Activated CD8-positive, alpha-beta T cell treated with anti-CD3 and anti-CD28 coated beads, Interleukin-2, amount 10 ng/mL, durations not matched to agents 7 days and 5 days (primary cell): ENCODE measurements at regions not wholly inside any gene's neighbourhood (a gene's known extent, or its start where the extent isn't known, plus 50 kb on each side); places are given as distances from the start of the nearest gene placed in this dataset.
"Not testable (repeated sequence)": the region's sequence is repeated elsewhere in the genome, so short reads cannot be mapped to it uniquely, and the experiment has no call there.

ENCODE experiments used
- ATAC-seq: fragments of 150-1000 bp; cut with Tn5 transposase; one replicate; pipeline ENCODE4 v1.10.0; 2021; ENCODE audit warnings: moderate library complexity
- CTCF ChIA-PET: fragments of 350-600 bp; sonication (Branson Sonifier 250); formaldehyde crosslinking; loops from one replicate; lab custom pipeline; 2021; ENCODE audit warnings: antibody characterized with exemption; lab: Charles Lee
- POLR2A ChIA-PET: fragments of 350-600 bp; sonication (Branson Sonifier 250); formaldehyde crosslinking; loops from one replicate; lab custom pipeline; 2021; ENCODE audit warnings: antibody characterized with exemption; lab: Charles Lee
- DNase-seq: peaks from one replicate; pipeline ENCODE4 v3.0.0-alpha.2; 2020
- H3K27ac Mint-ChIP-seq: one replicate; pipeline ENCODE4 v1.8.0; 2021; ENCODE audit warnings: mild to moderate bottlenecking, mixed read lengths
- H3K27me3 Mint-ChIP-seq: one replicate; pipeline ENCODE4 v1.8.0; 2021; ENCODE audit warnings: low read depth, mixed read lengths
- H3K36me3 Mint-ChIP-seq: one replicate; pipeline ENCODE4 v1.8.0; 2021; ENCODE audit warnings: low read depth, mixed read lengths
- H3K4me1 Mint-ChIP-seq: one replicate; pipeline ENCODE4 v1.8.0; 2021; ENCODE audit warnings: low read depth, mixed read lengths
- H3K4me3 Mint-ChIP-seq: one replicate; pipeline ENCODE4 v1.8.0; 2021; ENCODE audit warnings: mild to moderate bottlenecking, mixed read lengths
- H3K9me3 Mint-ChIP-seq: one replicate; pipeline ENCODE4 v1.8.0; 2022; ENCODE audit warnings: mixed read lengths; ENCODE audit not compliant: insufficient read depth

GRCh38 chr9:65465246-65465895, 180.4 kb upstream of the FOXD4L5 start:
- H3K27me3 Mint-ChIP-seq, CTCF ChIA-PET, H3K36me3 Mint-ChIP-seq, DNase-seq, H3K27ac Mint-ChIP-seq, ATAC-seq, H3K4me1 Mint-ChIP-seq, H3K4me3 Mint-ChIP-seq, POLR2A ChIA-PET: not testable (repeated sequence)
- H3K9me3 Mint-ChIP-seq, result peaks cover 15% of the 10 kb centered on the region

- peaks cover 23% of the 10 kb centered on the region for H3K9me3 Mint-ChIP-seq
- POLR2A ChIA-PET, CTCF ChIA-PET, ATAC-seq, H3K27ac Mint-ChIP-seq, H3K36me3 Mint-ChIP-seq, H3K27me3 Mint-ChIP-seq, H3K4me3 Mint-ChIP-seq, DNase-seq, H3K4me1 Mint-ChIP-seq: not testable (repeated sequence)
Observed at GRCh38 chr9:65462476-65462875, 177.5 kb upstream of the FOXD4L5 start.

GRCh38 chr9:65459756-65460320, 174.8 kb upstream of the FOXD4L5 start:
- ChIA-PET POLR2A (no interaction called here), CTCF (no interaction called here)
- ATAC-seq (no peak), DNase-seq (no peak)
- no peak overlapping the region for H3K4me3 Mint-ChIP-seq
- peaks cover 33% of the 10 kb centered on the region for H3K9me3 Mint-ChIP-seq
- H3K27ac Mint-ChIP-seq, result no peak overlapping the region
- H3K27me3 Mint-ChIP-seq, result no peaks in the 10 kb centered on the region
- no peaks in the 10 kb centered on the region for H3K36me3 Mint-ChIP-seq
- H3K4me1 Mint-ChIP-seq, result no peaks in the 10 kb centered on the region

- POLR2A ChIA-PET, result no interaction called here
- H3K4me3 Mint-ChIP-seq, result no peak overlapping the region
- CTCF ChIA-PET, result no interaction called here
- ATAC-seq (no peak), DNase-seq (no peak)
- no peaks in the 10 kb centered on the region for H3K36me3 Mint-ChIP-seq
- no peak overlapping the region for H3K27ac Mint-ChIP-seq
- H3K27me3 Mint-ChIP-seq, result no peaks in the 10 kb centered on the region
- H3K9me3 Mint-ChIP-seq, result peaks cover 28% of the 10 kb centered on the region
- no peaks in the 10 kb centered on the region for H3K4me1 Mint-ChIP-seq
Observed at GRCh38 chr9:65458992-65459391, 174.0 kb upstream of the FOXD4L5 start.

GRCh38 chr9:65458465-65458864, 173.5 kb upstream of the FOXD4L5 start:
- ATAC-seq (no peak), DNase-seq (no peak)
- CTCF ChIA-PET, result no interaction called here
- Mint-ChIP-seq H3K4me1 (no peaks in the 10 kb centered on the region), H3K36me3 (no peaks in the 10 kb centered on the region), H3K4me3 (no peak overlapping the region), H3K27me3 (no peaks in the 10 kb centered on the region), H3K9me3 (peaks cover 27% of the 10 kb centered on the region), H3K27ac (no peak overlapping the region)
- POLR2A ChIA-PET, result no interaction called here

GRCh38 chr9:65456991-65457390, 172.0 kb upstream of the FOXD4L5 start:
- H3K4me1 Mint-ChIP-seq, POLR2A ChIA-PET, H3K4me3 Mint-ChIP-seq, DNase-seq, ATAC-seq, H3K36me3 Mint-ChIP-seq, H3K27ac Mint-ChIP-seq, CTCF ChIA-PET, H3K27me3 Mint-ChIP-seq: not testable (repeated sequence)
- H3K9me3 Mint-ChIP-seq, result peaks cover 22% of the 10 kb centered on the region

GRCh38 chr9:65455751-65456647, 171.0 kb upstream of the FOXD4L5 start:
- H3K27me3 Mint-ChIP-seq, DNase-seq, H3K27ac Mint-ChIP-seq, ATAC-seq, POLR2A ChIA-PET, H3K4me1 Mint-ChIP-seq, H3K4me3 Mint-ChIP-seq, H3K36me3 Mint-ChIP-seq, CTCF ChIA-PET: not testable (repeated sequence)
- peaks cover 21% of the 10 kb centered on the region for H3K9me3 Mint-ChIP-seq

- H3K27me3 Mint-ChIP-seq, POLR2A ChIA-PET, CTCF ChIA-PET, H3K27ac Mint-ChIP-seq, DNase-seq, H3K4me3 Mint-ChIP-seq, H3K36me3 Mint-ChIP-seq, ATAC-seq, H3K4me1 Mint-ChIP-seq: not testable (repeated sequence)
- peaks cover 18% of the 10 kb centered on the region for H3K9me3 Mint-ChIP-seq
Observed at GRCh38 chr9:65455136-65455535, 170.1 kb upstream of the FOXD4L5 start.

- CTCF ChIA-PET, H3K36me3 Mint-ChIP-seq, H3K27me3 Mint-ChIP-seq, POLR2A ChIA-PET, H3K4me1 Mint-ChIP-seq, DNase-seq, ATAC-seq, H3K27ac Mint-ChIP-seq, H3K4me3 Mint-ChIP-seq: not testable (repeated sequence)
- peaks cover 16% of the 10 kb centered on the region for H3K9me3 Mint-ChIP-seq
Observed at GRCh38 chr9:65454666-65455065, 169.7 kb upstream of the FOXD4L5 start.

GRCh38 chr9:65454034-65454433, 169.0 kb upstream of the FOXD4L5 start:
- DNase-seq, H3K27me3 Mint-ChIP-seq, H3K4me1 Mint-ChIP-seq, H3K36me3 Mint-ChIP-seq, CTCF ChIA-PET, ATAC-seq, H3K27ac Mint-ChIP-seq, POLR2A ChIA-PET, H3K4me3 Mint-ChIP-seq: not testable (repeated sequence)
- H3K9me3 Mint-ChIP-seq, result peaks cover 10% of the 10 kb centered on the region

GRCh38 chr9:65449886-65450610, 165.0 kb upstream of the FOXD4L5 start:
- DNase-seq, POLR2A ChIA-PET, H3K4me3 Mint-ChIP-seq, H3K27ac Mint-ChIP-seq, CTCF ChIA-PET, H3K9me3 Mint-ChIP-seq, H3K27me3 Mint-ChIP-seq, ATAC-seq, H3K36me3 Mint-ChIP-seq, H3K4me1 Mint-ChIP-seq: not testable (repeated sequence)
